Endodermal cell (in vitro differentiated cells): ENCODE measurements at regions not wholly inside any gene's neighbourhood (a gene's known extent, or its start where the extent isn't known, plus 50 kb on each side); places are given as distances from the start of the nearest gene placed in this dataset.

Experiments used
- DNase-seq: peaks from one replicate; pipeline ENCODE4 v3.0.0-alpha.2; 2017
- H3K27ac ChIP-seq: 2 replicates; pipeline ENCODE4 v1.5.1; 2013; ENCODE audit warnings: mild to moderate bottlenecking, low read depth, low read length, moderate library complexity
- H3K27me3 ChIP-seq: 2 replicates; pipeline ENCODE4 v1.6.1; 2013; ENCODE audit warnings: mild to moderate bottlenecking, low read length, moderate library complexity; ENCODE audit not compliant: insufficient read depth, control insufficient read depth, poor library complexity, severe bottlenecking
- H3K36me3 ChIP-seq: 2 replicates; pipeline ENCODE4 v1.7.0; 2013; ENCODE audit warnings: mild to moderate bottlenecking, low read length, moderate library complexity; ENCODE audit not compliant: control insufficient read depth, insufficient read depth
- H3K4me1 ChIP-seq: one replicate; pipeline ENCODE4 v1.7.0; 2013; ENCODE audit warnings: low read length; ENCODE audit not compliant: control insufficient read depth, insufficient read depth
- H3K4me3 ChIP-seq: 2 replicates; pipeline ENCODE4 v1.5.1; 2013; ENCODE audit warnings: mild to moderate bottlenecking, low read length, moderate library complexity
- H3K9ac ChIP-seq: 2 replicates; pipeline ENCODE4 v1.6.1; 2013; ENCODE audit warnings: mild to moderate bottlenecking, low read length, moderate library complexity; ENCODE audit not compliant: poor library complexity, severe bottlenecking; ENCODE audit errors: extremely low read depth
- H3K9me3 ChIP-seq: 2 replicates; pipeline ENCODE4 v1.6.1; 2013; ENCODE audit warnings: mild to moderate bottlenecking, low read length, moderate library complexity; ENCODE audit not compliant: control insufficient read depth
- H3K27ac Mint-ChIP-seq: 2 replicates; pipeline ENCODE4 v1.8.0; 2020; ENCODE audit warnings: mixed read lengths
- H3K27me3 Mint-ChIP-seq: 2 replicates; pipeline ENCODE4 v1.8.0; 2021; ENCODE audit warnings: mild to moderate bottlenecking, mixed read lengths; ENCODE audit not compliant: insufficient read depth
- H3K36me3 Mint-ChIP-seq: 2 replicates; pipeline ENCODE4 v1.8.0; 2020; ENCODE audit warnings: low read depth, mixed read lengths
- H3K4me1 Mint-ChIP-seq: 2 replicates; pipeline ENCODE4 v1.8.0; 2020; ENCODE audit warnings: mixed read lengths
- H3K4me3 Mint-ChIP-seq: 2 replicates; pipeline ENCODE4 v1.8.0; 2020; ENCODE audit warnings: mild to moderate bottlenecking, moderate library complexity, mixed read lengths
- H3K9me3 Mint-ChIP-seq: 2 replicates; pipeline ENCODE4 v1.8.0; 2020; ENCODE audit warnings: mild to moderate bottlenecking, mixed read lengths
- CTCF ChIP-seq: fragments of 200-600 bp; sonication (generic); conservative IDR thresholded peaks from 2 replicates; pipeline ENCODE4 v1.5.0; 2021; ENCODE audit warnings: antibody characterized with exemption, mild to moderate bottlenecking
- WGBS, 2 experiments: methylation state at CpG; one replicate each; pipeline versions ENCODE4 v1.1.5 to v1.1.7; 2013; ENCODE audit warnings: missing lambda C conversion rate in 2 of 2, mixed read lengths in 1 of 2; ENCODE audit not compliant: insufficient coverage in 1 of 2, insufficient read length in 1 of 2; 5-methylcytosine and 5-hydroxymethylcytosine counted together

- H3K27me3 Mint-ChIP-seq, result peaks cover 21% of the 10 kb centered on the region
- Histone ChIP-seq H3K36me3 (no peaks in the 10 kb centered on the region), H3K9ac (no peak overlapping the region), H3K4me3 (no peak overlapping the region), H3K27me3 (no peaks in the 10 kb centered on the region), H3K27ac (no peak overlapping the region), H3K9me3 (peaks cover under 1% of the 10 kb centered on the region), H3K4me1 (peaks cover 4% of the 10 kb centered on the region)
- WGBS, 2 experiments, result 85 to 90% methylated on average over 5 to 11 of the region's 11 CpGs
- no peak overlapping the region for H3K4me3 Mint-ChIP-seq
- no peak overlapping the region for H3K27ac Mint-ChIP-seq
- H3K4me1 Mint-ChIP-seq, result peaks cover 31% of the 10 kb centered on the region
- no peaks in the 10 kb centered on the region for H3K36me3 Mint-ChIP-seq
- no peak for TF ChIP-seq CTCF
- H3K9me3 Mint-ChIP-seq, result no peaks in the 10 kb centered on the region
- DNase-seq, result peak; percentile 45
Observed at GRCh38 chr1:47521034-47521881, 83.4 kb downstream of the FOXD2 start.

GRCh38 chr1:47522935-47523834 lies 85.3 kb downstream of the FOXD2 start:
- H3K36me3 Mint-ChIP-seq, result no peaks in the 10 kb centered on the region
- Histone ChIP-seq H3K27me3 (no peaks in the 10 kb centered on the region), H3K27ac (no peak overlapping the region), H3K9me3 (peaks cover 4% of the 10 kb centered on the region), H3K36me3 (no peaks in the 10 kb centered on the region), H3K4me1 (peaks cover 4% of the 10 kb centered on the region), H3K9ac (no peak overlapping the region), H3K4me3 (no peak overlapping the region)
- TF ChIP-seq CTCF, result no peak
- peak; percentile 29 for DNase-seq
- peak overlapping the region; percentile 31 for H3K27ac Mint-ChIP-seq
- peaks cover 1% of the 10 kb centered on the region for H3K9me3 Mint-ChIP-seq
- H3K4me1 Mint-ChIP-seq, result peaks cover 31% of the 10 kb centered on the region
- 84 to 86% methylated on average over 5 to 10 of the region's 10 CpGs for WGBS, 2 experiments
- no peak overlapping the region for H3K4me3 Mint-ChIP-seq
- peaks cover 7% of the 10 kb centered on the region for H3K27me3 Mint-ChIP-seq

GRCh38 chr1:47523835-47524215 lies 86.0 kb downstream of the FOXD2 start:
- Mint-ChIP-seq H3K4me1 (peaks cover 31% of the 10 kb centered on the region), H3K9me3 (peaks cover 2% of the 10 kb centered on the region), H3K27ac (no peak overlapping the region), H3K36me3 (no peaks in the 10 kb centered on the region), H3K27me3 (peaks cover 4% of the 10 kb centered on the region), H3K4me3 (no peak overlapping the region)
- Histone ChIP-seq H3K4me1 (peaks cover 4% of the 10 kb centered on the region), H3K36me3 (no peaks in the 10 kb centered on the region), H3K27me3 (no peaks in the 10 kb centered on the region), H3K27ac (no peak overlapping the region), H3K4me3 (no peak overlapping the region), H3K9ac (no peak overlapping the region), H3K9me3 (peaks cover 8% of the 10 kb centered on the region)
- TF ChIP-seq CTCF, result no peak
- 28 to 38% methylated on average over 4 of the region's 4 CpGs for WGBS, 2 experiments
- DNase-seq, result peak; percentile 81
